Rectal smooth muscle tissue (tissue), 1 donor: ENCODE measurements at regions not wholly inside any gene's neighbourhood (a gene's known extent, or its start where the extent isn't known, plus 50 kb on each side); places are given as distances from the start of the nearest gene placed in this dataset.

Source experiments
- H3K27ac ChIP-seq: one replicate; pipeline ENCODE4 v1.7.0; 2013; ENCODE audit warnings: low read depth, low read length, inconsistent platforms
- H3K27me3 ChIP-seq: one replicate; pipeline ENCODE4 v1.7.0; 2013; ENCODE audit warnings: low read length; ENCODE audit not compliant: control insufficient read depth, insufficient read depth
- H3K36me3 ChIP-seq: one replicate; pipeline ENCODE4 v1.7.0; 2013; ENCODE audit warnings: low read length; ENCODE audit not compliant: control insufficient read depth, insufficient read depth
- H3K4me1 ChIP-seq: one replicate; pipeline ENCODE4 v1.7.0; 2013; ENCODE audit warnings: low read length; ENCODE audit not compliant: control insufficient read depth, insufficient read depth
- H3K4me3 ChIP-seq: one replicate; pipeline ENCODE4 v1.7.0; 2013; ENCODE audit warnings: low read length
- H3K9ac ChIP-seq: one replicate; pipeline ENCODE4 v1.7.0; 2013; ENCODE audit warnings: low read length

DNA sequence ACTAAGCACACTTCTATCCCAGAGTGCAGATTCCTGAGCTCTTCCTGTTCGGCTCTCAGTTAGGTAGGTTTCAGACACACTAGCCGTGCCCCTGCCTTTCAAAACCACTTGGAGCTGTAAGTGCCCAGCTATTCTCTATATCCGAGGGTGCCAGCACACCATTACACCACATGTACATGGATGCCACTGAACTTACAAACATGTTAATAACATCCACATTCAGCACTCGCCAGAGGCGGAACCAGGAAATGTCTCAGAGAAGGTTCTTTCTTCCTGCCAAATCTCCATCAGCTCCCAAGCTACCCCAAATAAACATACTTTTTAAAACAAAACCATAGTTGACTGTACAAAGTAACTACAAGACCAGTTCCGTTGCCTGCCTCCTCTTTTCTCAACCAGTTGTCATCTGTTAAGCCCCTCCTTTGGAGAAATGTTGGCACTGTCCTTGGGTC lies 78.4 kb upstream of the CTTNBP2NL start:
- H3K36me3 ChIP-seq = no peaks in the 10 kb centered on the region
- H3K27ac ChIP-seq = peak overlapping the region; percentile 44
- H3K4me3 ChIP-seq = no peak overlapping the region
- H3K9ac ChIP-seq = no peak overlapping the region
- H3K4me1 ChIP-seq = peaks cover 7% of the 10 kb centered on the region
- no peaks in the 10 kb centered on the region for H3K27me3 ChIP-seq

- H3K27ac ChIP-seq = peak overlapping the region; percentile 3
- no peak overlapping the region for H3K4me3 ChIP-seq
- no peaks in the 10 kb centered on the region for H3K36me3 ChIP-seq
- no peaks in the 10 kb centered on the region for H3K27me3 ChIP-seq
- H3K9ac ChIP-seq = no peak overlapping the region
- peaks cover 7% of the 10 kb centered on the region for H3K4me1 ChIP-seq
These were observed 77.8 kb upstream of the CTTNBP2NL start for GRCh38 chr1:112318263-112318662.

DNA sequence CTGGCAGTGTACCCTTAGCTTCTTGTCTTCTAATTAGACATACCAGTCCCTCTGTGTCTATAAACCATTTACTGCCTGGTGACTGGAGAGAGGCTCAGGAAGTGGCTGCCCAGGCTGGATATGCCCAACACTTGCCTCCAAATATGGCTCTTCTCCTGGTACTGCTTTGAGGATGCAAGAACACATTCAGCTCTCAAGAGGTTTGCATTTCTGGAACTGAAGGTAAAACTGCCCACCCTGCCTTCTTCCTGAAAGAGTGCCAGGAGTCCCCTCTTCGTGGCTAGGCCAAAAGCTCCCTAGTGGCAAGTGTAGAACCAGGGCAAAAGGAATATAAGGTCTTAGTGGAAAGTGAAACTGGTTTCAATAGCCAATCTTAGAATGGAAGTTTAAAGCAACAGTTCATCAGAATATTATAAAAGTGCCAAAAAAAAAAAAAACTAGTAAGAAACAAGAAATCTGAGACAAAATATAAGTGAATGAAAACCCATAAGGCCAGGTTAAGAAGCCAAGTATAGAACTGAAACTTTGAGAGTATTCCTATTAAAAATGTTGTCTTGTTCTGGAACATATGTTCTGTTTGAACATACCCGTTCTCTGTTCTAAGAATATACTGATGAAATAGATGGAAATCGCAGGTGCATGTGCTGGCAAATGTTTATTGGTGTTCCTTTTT lies 77.2 kb upstream of the CTTNBP2NL start:
- Histone ChIP-seq H3K9ac (no peak overlapping the region), H3K27ac (no peak overlapping the region), H3K36me3 (no peaks in the 10 kb centered on the region), H3K27me3 (no peaks in the 10 kb centered on the region), H3K4me3 (no peak overlapping the region), H3K4me1 (peaks cover 7% of the 10 kb centered on the region)

DNA sequence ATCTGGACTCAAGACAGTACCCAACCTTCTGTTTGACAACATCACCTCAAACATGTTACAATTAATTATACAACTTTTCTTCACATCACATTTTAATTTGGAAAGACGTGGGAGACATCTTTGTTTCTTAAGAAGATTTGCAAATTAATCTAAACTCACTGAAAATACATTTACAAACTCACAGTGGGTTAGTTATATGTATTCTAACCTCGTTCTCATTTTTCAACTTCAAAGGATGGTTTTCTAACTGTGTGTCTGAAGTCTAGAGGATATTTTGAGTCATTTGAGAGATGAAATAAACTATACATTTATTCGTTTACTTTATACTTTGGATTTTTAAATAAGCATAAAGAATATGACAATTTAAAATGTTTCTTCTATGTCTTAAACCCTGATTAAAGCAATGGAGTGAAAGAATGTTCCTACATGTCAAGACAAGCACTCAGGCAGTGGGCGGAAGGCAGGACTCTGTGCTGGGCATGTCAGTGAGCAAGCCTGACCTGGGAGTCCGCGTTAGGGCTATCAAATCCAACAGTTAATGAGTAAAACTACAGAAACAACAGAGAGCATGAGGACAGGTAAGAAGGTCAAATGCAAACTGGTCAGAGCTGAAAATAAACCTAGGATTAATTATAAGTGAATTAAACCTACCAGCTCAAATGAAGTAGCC lies 76.5 kb upstream of the CTTNBP2NL start:
- Histone ChIP-seq H3K4me1 (peaks cover 7% of the 10 kb centered on the region), H3K27ac (no peak overlapping the region), H3K36me3 (no peaks in the 10 kb centered on the region), H3K4me3 (no peak overlapping the region), H3K27me3 (no peaks in the 10 kb centered on the region), H3K9ac (no peak overlapping the region)

- Histone ChIP-seq H3K9ac (no peak overlapping the region), H3K36me3 (no peaks in the 10 kb centered on the region), H3K27me3 (no peaks in the 10 kb centered on the region), H3K4me1 (peaks cover 7% of the 10 kb centered on the region), H3K27ac (no peak overlapping the region), H3K4me3 (no peak overlapping the region)
These were observed 76.0 kb upstream of the CTTNBP2NL start for GRCh38 chr1:112320058-112320457.

- Histone ChIP-seq H3K4me1 (peaks cover 7% of the 10 kb centered on the region), H3K9ac (no peak overlapping the region), H3K27ac (no peak overlapping the region), H3K4me3 (no peak overlapping the region), H3K27me3 (no peaks in the 10 kb centered on the region), H3K36me3 (no peaks in the 10 kb centered on the region)
These were observed 74.0 kb upstream of the CTTNBP2NL start for GRCh38 chr1:112322018-112322417.

DNA sequence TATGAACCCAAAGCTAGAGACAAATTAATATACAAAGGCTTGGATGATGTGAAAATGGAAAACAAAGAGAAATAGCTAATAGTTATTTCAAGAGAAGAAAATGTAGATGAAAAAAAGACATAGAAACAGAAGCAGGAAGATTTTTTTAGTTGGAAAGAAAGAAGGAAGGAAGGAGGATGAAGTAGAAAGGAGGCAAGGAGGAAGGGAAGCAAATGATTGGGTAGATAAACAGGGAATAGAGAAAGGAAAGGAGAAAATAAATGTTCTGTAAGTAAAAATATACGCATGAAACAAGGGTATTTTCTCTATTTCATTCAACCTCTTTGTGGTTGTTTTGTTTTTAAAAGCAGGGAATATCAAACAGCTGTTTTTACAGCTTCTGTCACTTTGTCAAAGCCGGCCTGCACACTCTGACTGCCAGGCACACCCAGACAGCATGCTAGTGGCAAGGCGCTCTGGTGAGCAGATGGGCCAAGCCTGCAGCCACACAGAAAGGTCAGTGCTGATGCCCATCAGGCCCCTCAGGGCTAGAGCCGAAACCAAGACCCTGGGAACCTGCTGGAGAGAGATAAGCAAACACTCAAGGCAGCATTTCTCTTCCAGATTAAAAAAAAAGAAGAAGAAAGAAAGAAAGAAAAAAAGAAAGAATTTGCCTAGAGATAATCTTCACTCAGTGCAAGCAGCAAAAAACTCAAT lies 72.9 kb upstream of the CTTNBP2NL start:
- no peak overlapping the region for H3K4me3 ChIP-seq
- H3K27me3 ChIP-seq = no peaks in the 10 kb centered on the region
- no peak overlapping the region for H3K9ac ChIP-seq
- no peaks in the 10 kb centered on the region for H3K36me3 ChIP-seq
- peaks cover 2% of the 10 kb centered on the region for H3K4me1 ChIP-seq
- no peak overlapping the region for H3K27ac ChIP-seq

DNA sequence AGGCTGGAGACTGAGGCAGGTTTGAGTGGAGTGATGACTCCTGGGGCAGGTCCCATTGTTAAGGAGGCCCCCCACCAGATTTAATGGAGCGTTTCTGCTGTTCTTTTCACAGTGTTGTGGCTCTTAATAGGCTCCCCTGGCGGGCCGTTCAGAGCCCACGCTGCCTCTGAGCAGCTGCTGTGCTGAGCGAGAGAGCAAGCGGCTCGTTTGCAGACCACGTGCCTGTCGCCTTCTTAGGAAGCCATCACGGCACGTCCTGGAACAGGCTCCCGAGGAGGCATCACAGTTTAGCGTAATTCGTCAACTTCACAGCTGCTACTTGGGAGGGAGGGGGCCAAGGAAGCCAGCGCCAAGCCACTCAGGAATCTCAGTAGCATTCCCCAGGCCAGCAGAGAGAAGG lies 70.5 kb upstream of the CTTNBP2NL start:
- no peak overlapping the region for H3K4me3 ChIP-seq
- no peaks in the 10 kb centered on the region for H3K4me1 ChIP-seq
- H3K9ac ChIP-seq = no peak overlapping the region
- no peaks in the 10 kb centered on the region for H3K27me3 ChIP-seq
- no peaks in the 10 kb centered on the region for H3K36me3 ChIP-seq
- H3K27ac ChIP-seq = no peak overlapping the region

GRCh38 chr1:112328600-112328999 lies 67.4 kb upstream of the CTTNBP2NL start:
- Histone ChIP-seq H3K27ac (no peak overlapping the region), H3K9ac (no peak overlapping the region), H3K27me3 (no peaks in the 10 kb centered on the region), H3K4me1 (no peaks in the 10 kb centered on the region), H3K36me3 (no peaks in the 10 kb centered on the region), H3K4me3 (no peak overlapping the region)

DNA sequence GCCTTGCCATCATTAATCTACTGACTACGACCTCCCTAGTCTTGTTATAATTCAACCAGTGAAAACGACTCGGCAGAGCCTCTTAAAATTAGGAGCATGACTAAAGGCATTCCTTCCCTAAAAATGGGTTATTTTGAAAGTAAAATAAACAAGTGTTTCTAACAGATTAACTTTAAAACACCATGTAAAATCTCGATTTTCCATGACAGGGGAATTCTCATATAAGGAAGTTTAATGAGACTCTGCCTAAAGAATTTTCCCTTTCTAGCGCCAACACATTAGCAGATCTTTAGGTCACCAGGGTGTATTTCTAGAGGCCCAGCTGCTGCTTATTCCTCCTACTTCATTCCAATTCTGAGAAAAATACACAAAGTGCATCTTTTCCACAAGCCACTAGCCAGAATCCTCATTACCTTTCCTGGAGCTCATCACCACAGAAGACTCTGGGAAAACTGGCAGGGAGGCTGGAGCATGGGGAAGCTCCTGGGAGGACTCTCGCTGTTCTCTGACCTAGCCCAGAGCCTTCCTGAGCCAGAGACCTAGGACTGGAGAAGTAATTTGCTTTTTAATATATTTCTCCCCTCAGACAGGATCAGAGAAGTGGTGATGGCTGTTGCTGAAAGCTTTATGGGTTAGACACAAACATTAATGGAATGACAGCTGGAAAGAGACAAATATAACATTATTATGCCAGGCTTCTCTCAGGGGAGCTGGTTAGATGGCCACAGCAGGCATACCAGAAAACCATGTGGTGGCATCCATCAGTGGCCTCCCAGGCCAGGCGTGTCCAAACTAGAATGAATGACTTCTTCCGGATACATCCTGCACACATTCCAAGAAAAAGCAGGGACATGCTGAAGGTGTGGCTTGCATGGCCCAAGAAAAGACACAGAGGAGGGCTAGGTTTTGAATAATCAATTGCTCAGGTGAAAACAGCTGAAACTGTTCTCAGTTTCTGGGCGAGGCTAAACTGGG lies 63.6 kb upstream of the CTTNBP2NL start:
- H3K9ac ChIP-seq = no peak overlapping the region
- no peaks in the 10 kb centered on the region for H3K36me3 ChIP-seq
- no peaks in the 10 kb centered on the region for H3K4me1 ChIP-seq
- H3K27ac ChIP-seq = no peak overlapping the region
- H3K27me3 ChIP-seq = no peaks in the 10 kb centered on the region
- no peak overlapping the region for H3K4me3 ChIP-seq

DNA sequence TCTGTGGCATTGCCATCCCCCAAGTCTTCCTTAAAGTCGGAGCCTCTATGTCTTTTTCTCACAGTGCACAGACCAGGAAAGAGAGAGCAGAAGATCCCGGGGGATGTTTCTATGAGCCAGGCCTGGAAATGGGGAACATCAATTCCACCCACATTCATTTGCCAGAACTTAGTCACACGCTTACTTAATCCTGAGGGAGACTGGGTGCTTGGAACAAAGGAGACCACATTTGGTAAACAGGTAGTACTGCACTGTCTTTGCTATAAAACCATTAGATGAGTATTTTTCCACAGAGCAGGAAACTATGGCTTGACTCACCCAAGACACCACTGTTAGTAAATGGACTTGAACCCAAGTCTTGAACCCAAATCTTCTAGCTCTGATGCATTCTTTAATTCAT lies 60.7 kb upstream of the CTTNBP2NL start:
- Histone ChIP-seq H3K9ac (no peak overlapping the region), H3K4me1 (no peaks in the 10 kb centered on the region), H3K27ac (no peak overlapping the region), H3K36me3 (no peaks in the 10 kb centered on the region), H3K4me3 (no peak overlapping the region), H3K27me3 (no peaks in the 10 kb centered on the region)

DNA sequence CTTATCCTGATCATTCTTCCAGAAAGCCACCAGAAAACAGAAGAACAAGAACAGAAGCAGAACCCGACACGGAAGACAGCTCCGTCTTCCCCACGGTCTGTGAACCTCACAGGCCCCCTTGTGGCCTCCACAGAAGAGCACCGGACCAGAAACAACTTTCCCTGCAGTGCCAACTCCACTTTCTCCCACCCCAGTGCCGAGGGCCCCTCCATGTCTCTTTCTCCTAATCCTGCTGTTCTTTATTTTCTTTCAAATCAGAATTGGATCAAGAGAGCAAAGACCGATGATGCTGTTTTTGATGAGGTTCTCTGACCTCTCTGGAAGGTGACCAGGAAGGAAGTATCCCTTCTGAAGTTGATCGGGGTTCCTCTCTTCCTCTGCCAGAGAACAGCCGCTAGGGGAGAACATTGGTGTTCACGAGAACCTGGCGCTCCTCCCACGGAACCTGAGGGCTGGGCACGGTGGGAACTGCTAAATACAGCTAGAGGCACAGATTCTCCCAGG lies 58.9 kb upstream of the CTTNBP2NL start:
- H3K9ac ChIP-seq = no peak overlapping the region
- H3K4me3 ChIP-seq = no peak overlapping the region

More for the DNA sequence above, 58.9 kb upstream of the CTTNBP2NL start:
- no peak overlapping the region for H3K27ac ChIP-seq
- no peaks in the 10 kb centered on the region for H3K27me3 ChIP-seq
- no peaks in the 10 kb centered on the region for H3K36me3 ChIP-seq
- no peaks in the 10 kb centered on the region for H3K4me1 ChIP-seq
